ENCODE measurements at regions not wholly inside any gene's neighbourhood (a gene's known extent, or its start where the extent isn't known, plus 50 kb on each side); places are given as distances from the start of the nearest gene placed in this dataset.

DNA sequence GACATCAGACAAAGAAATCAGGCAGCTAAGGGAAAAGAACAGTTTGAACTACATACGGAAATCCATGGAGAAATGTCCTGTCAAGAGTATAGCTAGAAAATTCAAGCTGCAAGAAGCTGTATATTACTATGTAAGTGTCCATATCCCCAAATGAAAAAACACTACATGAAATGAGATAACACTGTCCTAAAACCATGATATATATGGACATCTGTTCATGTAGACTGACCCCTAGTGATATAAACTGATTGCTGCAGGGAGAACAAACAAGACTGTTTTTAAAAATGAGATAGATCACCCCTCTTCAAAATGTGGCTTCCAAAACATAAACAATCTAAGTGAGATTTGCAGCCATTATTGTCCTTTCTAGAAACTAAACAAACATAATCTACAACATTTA is 985.6 kb downstream of the EPHA3 start:
- TF ChIP-seq, protein P1, sequence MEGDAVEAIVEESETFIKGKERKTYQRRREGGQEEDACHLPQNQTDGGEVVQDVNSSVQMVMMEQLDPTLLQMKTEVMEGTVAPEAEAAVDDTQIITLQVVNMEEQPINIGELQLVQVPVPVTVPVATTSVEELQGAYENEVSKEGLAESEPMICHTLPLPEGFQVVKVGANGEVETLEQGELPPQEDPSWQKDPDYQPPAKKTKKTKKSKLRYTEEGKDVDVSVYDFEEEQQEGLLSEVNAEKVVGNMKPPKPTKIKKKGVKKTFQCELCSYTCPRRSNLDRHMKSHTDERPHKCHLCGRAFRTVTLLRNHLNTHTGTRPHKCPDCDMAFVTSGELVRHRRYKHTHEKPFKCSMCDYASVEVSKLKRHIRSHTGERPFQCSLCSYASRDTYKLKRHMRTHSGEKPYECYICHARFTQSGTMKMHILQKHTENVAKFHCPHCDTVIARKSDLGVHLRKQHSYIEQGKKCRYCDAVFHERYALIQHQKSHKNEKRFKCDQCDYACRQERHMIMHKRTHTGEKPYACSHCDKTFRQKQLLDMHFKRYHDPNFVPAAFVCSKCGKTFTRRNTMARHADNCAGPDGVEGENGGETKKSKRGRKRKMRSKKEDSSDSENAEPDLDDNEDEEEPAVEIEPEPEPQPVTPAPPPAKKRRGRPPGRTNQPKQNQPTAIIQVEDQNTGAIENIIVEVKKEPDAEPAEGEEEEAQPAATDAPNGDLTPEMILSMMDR (tag by site-specific recombination; IDR thresholded peaks at IDR 0.05), result no peak
- TF ChIP-seq, protein P2, sequence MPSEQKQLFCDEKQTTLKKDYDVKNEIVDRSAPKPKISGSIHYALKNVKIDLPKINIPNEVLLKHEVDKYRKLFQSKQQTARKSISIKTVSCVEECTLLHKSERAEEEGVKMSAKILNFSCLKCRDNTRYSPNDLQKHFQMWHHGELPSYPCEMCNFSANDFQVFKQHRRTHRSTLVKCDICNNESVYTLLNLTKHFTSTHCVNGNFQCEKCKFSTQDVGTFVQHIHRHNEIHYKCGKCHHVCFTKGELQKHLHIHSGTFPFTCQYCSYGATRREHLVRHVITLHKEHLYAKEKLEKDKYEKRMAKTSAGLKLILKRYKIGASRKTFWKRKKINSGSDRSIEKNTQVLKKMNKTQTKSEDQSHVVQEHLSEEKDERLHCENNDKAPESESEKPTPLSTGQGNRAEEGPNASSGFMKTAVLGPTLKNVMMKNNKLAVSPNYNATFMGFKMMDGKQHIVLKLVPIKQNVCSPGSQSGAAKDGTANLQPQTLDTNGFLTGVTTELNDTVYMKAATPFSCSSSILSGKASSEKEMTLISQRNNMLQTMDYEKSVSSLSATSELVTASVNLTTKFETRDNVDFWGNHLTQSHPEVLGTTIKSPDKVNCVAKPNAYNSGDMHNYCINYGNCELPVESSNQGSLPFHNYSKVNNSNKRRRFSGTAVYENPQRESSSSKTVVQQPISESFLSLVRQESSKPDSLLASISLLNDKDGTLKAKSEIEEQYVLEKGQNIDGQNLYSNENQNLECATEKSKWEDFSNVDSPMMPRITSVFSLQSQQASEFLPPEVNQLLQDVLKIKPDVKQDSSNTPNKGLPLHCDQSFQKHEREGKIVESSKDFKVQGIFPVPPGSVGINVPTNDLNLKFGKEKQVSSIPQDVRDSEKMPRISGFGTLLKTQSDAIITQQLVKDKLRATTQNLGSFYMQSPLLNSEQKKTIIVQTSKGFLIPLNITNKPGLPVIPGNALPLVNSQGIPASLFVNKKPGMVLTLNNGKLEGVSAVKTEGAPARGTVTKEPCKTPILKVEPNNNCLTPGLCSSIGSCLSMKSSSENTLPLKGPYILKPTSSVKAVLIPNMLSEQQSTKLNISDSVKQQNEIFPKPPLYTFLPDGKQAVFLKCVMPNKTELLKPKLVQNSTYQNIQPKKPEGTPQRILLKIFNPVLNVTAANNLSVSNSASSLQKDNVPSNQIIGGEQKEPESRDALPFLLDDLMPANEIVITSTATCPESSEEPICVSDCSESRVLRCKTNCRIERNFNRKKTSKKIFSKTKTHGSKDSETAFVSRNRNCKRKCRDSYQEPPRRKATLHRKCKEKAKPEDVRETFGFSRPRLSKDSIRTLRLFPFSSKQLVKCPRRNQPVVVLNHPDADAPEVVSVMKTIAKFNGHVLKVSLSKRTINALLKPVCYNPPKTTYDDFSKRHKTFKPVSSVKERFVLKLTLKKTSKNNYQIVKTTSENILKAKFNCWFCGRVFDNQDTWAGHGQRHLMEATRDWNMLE (tag by site-specific recombination; conservative IDR thresholded peaks at IDR 0.05; ENCODE audit: low read depth), result no peak
- TF ChIP-seq ZNF169 (tag by site-specific recombination; IDR thresholded peaks at IDR 0.05), result no peak
- no peak for TF ChIP-seq ZNF138 (tag by site-specific recombination; IDR thresholded peaks at IDR 0.05; ENCODE audit: borderline replicate concordance)
- no peak for TF ChIP-seq ZNF10 (tag by site-specific recombination; IDR thresholded peaks at IDR 0.05)
- TF ChIP-seq, protein P3, sequence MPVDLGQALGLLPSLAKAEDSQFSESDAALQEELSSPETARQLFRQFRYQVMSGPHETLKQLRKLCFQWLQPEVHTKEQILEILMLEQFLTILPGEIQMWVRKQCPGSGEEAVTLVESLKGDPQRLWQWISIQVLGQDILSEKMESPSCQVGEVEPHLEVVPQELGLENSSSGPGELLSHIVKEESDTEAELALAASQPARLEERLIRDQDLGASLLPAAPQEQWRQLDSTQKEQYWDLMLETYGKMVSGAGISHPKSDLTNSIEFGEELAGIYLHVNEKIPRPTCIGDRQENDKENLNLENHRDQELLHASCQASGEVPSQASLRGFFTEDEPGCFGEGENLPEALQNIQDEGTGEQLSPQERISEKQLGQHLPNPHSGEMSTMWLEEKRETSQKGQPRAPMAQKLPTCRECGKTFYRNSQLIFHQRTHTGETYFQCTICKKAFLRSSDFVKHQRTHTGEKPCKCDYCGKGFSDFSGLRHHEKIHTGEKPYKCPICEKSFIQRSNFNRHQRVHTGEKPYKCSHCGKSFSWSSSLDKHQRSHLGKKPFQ (tag by site-specific recombination; IDR thresholded peaks at IDR 0.05), result no peak
- no peak for TF ChIP-seq ZEB2 (tag by site-specific recombination; IDR thresholded peaks at IDR 0.05)
- no peak for TF ChIP-seq ZNF792 (tag by site-specific recombination; IDR thresholded peaks at IDR 0.05)
- TF ChIP-seq ZSCAN16 (tag by site-specific recombination; IDR thresholded peaks at IDR 0.05), result no peak
- TF ChIP-seq HOXA7 (CRISPR knock-in tag; IDR thresholded peaks at IDR 0.05; ENCODE audit: borderline replicate concordance), result no peak
- TF ChIP-seq ZFP37 (tag by site-specific recombination; IDR thresholded peaks at IDR 0.05), result no peak

Measured in HEK293 (cell line).